B cell (primary cell): ENCODE measurements at regions not wholly inside any gene's neighbourhood (a gene's known extent, or its start where the extent isn't known, plus 50 kb on each side); places are given as distances from the start of the nearest gene placed in this dataset.

Source experiments
- ATAC-seq: fragments of 200-7000 bp; cut with Tn5 transposase; one replicate; pipeline ENCODE4 v1.10.0; 2021; ENCODE audit warnings: low read depth, mild to moderate bottlenecking, moderate number of reproducible peaks, moderate library complexity
- CTCF ChIA-PET: fragments of 350-600 bp; sonication (Branson Sonifier 250); formaldehyde crosslinking; loops from one replicate; lab custom pipeline; 2021; ENCODE audit warnings: antibody characterized with exemption, inconsistent platforms; lab: Charles Lee
- POLR2A ChIA-PET: fragments of 350-600 bp; sonication (Branson Sonifier 250); formaldehyde crosslinking; loops from one replicate; lab custom pipeline; 2021; ENCODE audit warnings: antibody characterized with exemption; lab: Charles Lee
- DNase-seq: peaks from one replicate; pipeline ENCODE4 v3.0.0; 2013
- H2AFZ ChIP-seq: 2 replicates; pipeline ENCODE4 v1.6.1; 2012; ENCODE audit warnings: mild to moderate bottlenecking, low read depth, low read length; ENCODE audit not compliant: insufficient read depth, poor library complexity, severe bottlenecking
- H3K27ac ChIP-seq, 2 donors: 1 replicate in 1 of 2; 2 replicates in 1 of 2; pipeline ENCODE4 v1.5.1; 2012 to 2013; ENCODE audit warnings: low read length in 2 of 2, mild to moderate bottlenecking in 2 of 2, moderate library complexity in 1 of 2
- H3K27me3 ChIP-seq, 4 experiments: fragments of 200-600 bp in 1 of 4; sonication (generic) in 1 of 4; replicated peaks in 1 of 4; 1 replicate in 2 of 4; 2 replicates in 2 of 4; pipeline versions ENCODE4 v1.6.1 to v1.7.0; 2013 to 2016; ENCODE audit warnings: low read length in 3 of 4, mild to moderate bottlenecking in 2 of 4, mixed read lengths in 1 of 4, moderate library complexity in 1 of 4; ENCODE audit not compliant: insufficient read depth in 4 of 4, control insufficient read depth in 3 of 4; ENCODE audit errors: control extremely low read depth in 1 of 4
- H3K36me3 ChIP-seq, 2 experiments: replicated peaks in 1 of 2; 1 replicate in 1 of 2; 2 replicates in 1 of 2; pipeline versions ENCODE4 v1.6.1 to v1.7.1; 2013; ENCODE audit warnings: low read length in 1 of 2; ENCODE audit not compliant: insufficient read depth in 2 of 2, control insufficient read depth in 1 of 2; ENCODE audit errors: control extremely low read depth in 1 of 2, extremely low read depth in 1 of 2
- H3K4me1 ChIP-seq, 2 donors: fragments of 200-600 bp in 1 of 2; sonication (generic) in 1 of 2; 1 replicate in 1 of 2; 2 replicates in 1 of 2; pipeline versions ENCODE4 v1.5.1 to v1.6.1; 2013 to 2017; ENCODE audit warnings: low read length in 2 of 2; ENCODE audit not compliant: control insufficient read depth in 2 of 2, insufficient read depth in 2 of 2
- H3K4me2 ChIP-seq: replicated peaks from 2 replicates; pipeline ENCODE3; 2012; ENCODE audit warnings: mild to moderate bottlenecking, low read depth, low read length; ENCODE audit not compliant: poor library complexity, severe bottlenecking
- H3K4me3 ChIP-seq, 5 experiments: fragments of 200-600 bp in 1 of 5; sonication (generic) in 1 of 5; 1 replicate in 3 of 5; 2 replicates in 2 of 5; pipeline versions ENCODE4 v1.5.1 to v1.7.0; 2011 to 2016; ENCODE audit warnings: low read length in 4 of 5, mild to moderate bottlenecking in 4 of 5, low read depth in 2 of 5, control low read depth in 1 of 5, moderate library complexity in 1 of 5; ENCODE audit not compliant: insufficient read depth in 1 of 5; ENCODE audit errors: control extremely low read depth in 1 of 5, extremely low read depth in 1 of 5
- H3K79me2 ChIP-seq: fragments of 200-600 bp; sonication (generic); one replicate; pipeline ENCODE4 v1.6.0; 2016; ENCODE audit warnings: low read length; ENCODE audit not compliant: control insufficient read depth, insufficient read depth
- H3K9ac ChIP-seq: fragments of 200-600 bp; sonication (generic); 2 replicates; pipeline ENCODE4 v1.6.1; 2017; ENCODE audit warnings: mild to moderate bottlenecking, low read length, moderate library complexity
- H3K9me3 ChIP-seq, 3 donors: one replicate each; pipeline versions ENCODE4 v1.6.1 to v1.7.1; 2013; ENCODE audit warnings: low read length in 2 of 3; ENCODE audit not compliant: control insufficient read depth in 2 of 3, insufficient read depth in 1 of 3; ENCODE audit errors: control extremely low read depth in 1 of 3
- H4K20me1 ChIP-seq: 2 replicates; pipeline ENCODE4 v1.6.0; 2012; ENCODE audit warnings: mild to moderate bottlenecking, low read length; ENCODE audit not compliant: insufficient read depth, control insufficient read depth, poor library complexity, severe bottlenecking
- H3K27ac Mint-ChIP-seq: one replicate; pipeline ENCODE4 v1.8.0; 2021; ENCODE audit warnings: mixed read lengths
- H3K27me3 Mint-ChIP-seq: one replicate; pipeline ENCODE4 v1.8.0; 2021; ENCODE audit warnings: mixed read lengths
- H3K4me1 Mint-ChIP-seq: one replicate; pipeline ENCODE4 v1.8.0; 2021; ENCODE audit warnings: mixed read lengths
- H3K4me3 Mint-ChIP-seq: one replicate; pipeline ENCODE4 v1.8.0; 2021; ENCODE audit warnings: mixed read lengths
- H3K9me3 Mint-ChIP-seq: one replicate; pipeline ENCODE4 v1.8.0; 2022; ENCODE audit warnings: mixed read lengths; ENCODE audit not compliant: insufficient read depth
- CTCF ChIP-seq: fragments of 200-600 bp; IDR thresholded peaks from one replicate; pipeline ENCODE4 v1.8.0; 2022; ENCODE audit warnings: antibody characterized with exemption, mild to moderate bottlenecking
- EZH2 ChIP-seq: IDR thresholded peaks from 2 replicates; pipeline ENCODE4 v1.6.1; 2012; ENCODE audit warnings: borderline replicate concordance, low read depth, mild to moderate bottlenecking, moderate library complexity, low read length; ENCODE audit not compliant: insufficient read depth, poor library complexity, severe bottlenecking
- WGBS: methylation state at CpG from one replicate; pipeline ENCODE4 v1.1.5; 2013; ENCODE audit warnings: missing lambda C conversion rate; ENCODE audit not compliant: insufficient coverage; 5-methylcytosine and 5-hydroxymethylcytosine counted together
- intact Hi-C: fragments of 100-400 bp; cut with micrococcal nuclease; formaldehyde crosslinking; loops from one replicate; pipeline ENCODE4 v1.10.0; 2022

DNA sequence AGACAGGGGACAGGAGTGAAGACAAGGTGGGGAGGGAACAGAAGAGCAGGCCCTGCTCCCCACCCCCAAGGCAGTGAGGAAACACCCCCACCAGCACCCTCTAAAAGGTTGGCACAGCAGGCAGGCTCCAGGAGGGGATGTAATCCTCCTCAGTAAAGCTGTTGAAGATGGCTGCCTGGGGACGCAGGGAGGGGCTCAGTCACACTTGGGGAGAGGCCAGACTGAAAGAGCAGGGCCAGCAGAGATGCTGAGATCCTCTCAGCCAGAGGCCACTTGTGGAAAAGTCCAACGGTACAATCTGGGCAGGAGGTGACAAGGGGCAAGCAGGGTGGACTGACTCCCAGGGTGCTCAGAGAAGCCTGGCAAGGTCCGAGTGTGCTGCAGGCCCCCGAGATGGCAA, 154.8 kb upstream of the ID2 start:
- intact Hi-C loops, result loop anchor here (5.0 kb wide), 1 partner anchor 160 kb away; no protein-coding TSS in a partner anchor
- Mint-ChIP-seq H3K9me3 (peaks cover 3% of the 10 kb centered on the region), H3K4me1 (peaks cover 35% of the 10 kb centered on the region), H3K27me3 (peaks cover 38% of the 10 kb centered on the region), H3K4me3 (no peak overlapping the region), H3K27ac (no peak overlapping the region)
- H3K79me2 ChIP-seq, result no peaks in the 10 kb centered on the region
- no peaks in the 10 kb centered on the region for H3K36me3 ChIP-seq
- 90% methylated on average over 4 of the region's 4 CpGs for WGBS
- ChIA-PET POLR2A (no interaction called here), CTCF (no interaction called here)
- H3K9ac ChIP-seq, result no peak overlapping the region
- no peaks in the 10 kb centered on the region for H4K20me1 ChIP-seq
- DNase-seq (no peak), ATAC-seq (no peak)
- peaks cover 4 to 15% (median 14%) of the 10 kb centered on the region in 3 donors for H3K9me3 ChIP-seq
- no peak overlapping the region for H3K4me2 ChIP-seq
- no peak overlapping the region for H3K27ac ChIP-seq
- H3K4me3 ChIP-seq, result no peak overlapping the region
- H2AFZ ChIP-seq, result no peak overlapping the region
- H3K27me3 ChIP-seq, result peaks cover 0 to 35% (median 2%) of the 10 kb centered on the region in 4 experiments
- peaks cover 22 to 38% of the 10 kb centered on the region in 2 donors for H3K4me1 ChIP-seq
- TF ChIP-seq EZH2 (no peak), CTCF (no peak)

DNA sequence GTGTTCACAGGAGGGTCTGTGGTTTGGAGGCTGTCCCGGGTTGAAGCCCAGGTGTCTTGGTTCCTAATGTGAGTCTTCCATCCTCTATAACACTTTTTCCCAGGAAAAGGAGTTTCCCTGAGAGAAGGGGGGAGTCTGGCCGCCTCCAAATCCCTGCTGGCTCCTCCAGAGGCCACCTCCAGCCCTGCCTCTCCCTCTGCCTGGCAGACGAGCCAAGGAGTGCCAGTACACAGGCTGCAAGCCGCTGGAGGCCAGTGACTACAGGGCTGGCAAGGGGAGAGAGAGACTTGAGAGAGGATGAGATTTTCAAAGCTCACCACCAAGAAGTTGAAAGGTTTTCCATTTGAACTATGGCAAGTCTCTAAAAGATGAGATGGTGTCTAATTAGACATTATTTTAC, 154.2 kb upstream of the ID2 start:
- no peak overlapping the region for H2AFZ ChIP-seq
- intact Hi-C loops, result loop anchor here (5.0 kb wide), 1 partner anchor 160 kb away; no protein-coding TSS in a partner anchor
- no peak overlapping the region for H3K9ac ChIP-seq
- H3K9me3 ChIP-seq, result peaks cover 5 to 22% (median 17%) of the 10 kb centered on the region in 3 donors
- H3K36me3 ChIP-seq, result no peaks in the 10 kb centered on the region
- H3K4me1 ChIP-seq, result peaks cover 18 to 32% of the 10 kb centered on the region in 2 donors
- no peak overlapping the region for H3K4me2 ChIP-seq
- POLR2A ChIA-PET, result no interaction called here
- TF ChIP-seq EZH2 (no peak), CTCF (no peak)
- Mint-ChIP-seq H3K4me3 (no peak overlapping the region), H3K27ac (no peak overlapping the region), H3K4me1 (peaks cover 31% of the 10 kb centered on the region), H3K9me3 (peaks cover 6% of the 10 kb centered on the region), H3K27me3 (peaks cover 36% of the 10 kb centered on the region)
- no CpG with 5 or more reads among the region's 4 CpGs for WGBS
- ATAC-seq, result no peak
- H3K27ac ChIP-seq, result no peak overlapping the region
- H3K4me3 ChIP-seq, result no peak overlapping the region
- no peaks in the 10 kb centered on the region for H3K79me2 ChIP-seq
- CTCF ChIA-PET, result no interaction called here
- H3K27me3 ChIP-seq, result peaks cover 0 to 32% (median 2%) of the 10 kb centered on the region in 4 experiments
- DNase-seq, result no peak
- no peaks in the 10 kb centered on the region for H4K20me1 ChIP-seq
